ENCODE measurements at regions not wholly inside any gene's neighbourhood (a gene's known extent, or its start where the extent isn't known, plus 50 kb on each side); places are given as distances from the start of the nearest gene placed in this dataset.

- TF ChIP-seq CTCF (IDR thresholded peaks at IDR 0.05; ENCODE audit: insufficient read depth, low read depth, low read length, missing control alignments) = no peak
- DNase-seq (ENCODE audit: low read depth) = no peak
- H3K4me3 ChIP-seq (ENCODE audit: low read depth, low read length) = no peak overlapping the region
Observed at GRCh38 chr12:86837246-86837645, 581.1 kb upstream of the MGAT4C start.

- DNase-seq (ENCODE audit: low read depth) = no peak
- no peak overlapping the region for H3K4me3 ChIP-seq (ENCODE audit: low read depth, low read length)
- no peak for TF ChIP-seq CTCF (IDR thresholded peaks at IDR 0.05; ENCODE audit: insufficient read depth, low read depth, low read length, missing control alignments)
Observed at GRCh38 chr12:86834217-86834616, 578.0 kb upstream of the MGAT4C start.

- no peak for DNase-seq (ENCODE audit: low read depth)
- H3K4me3 ChIP-seq (ENCODE audit: low read depth, low read length) = no peak overlapping the region
- TF ChIP-seq CTCF (IDR thresholded peaks at IDR 0.05; ENCODE audit: insufficient read depth, low read depth, low read length, missing control alignments) = no peak
Observed at GRCh38 chr12:86827409-86827808, 571.2 kb upstream of the MGAT4C start.

GRCh38 chr12:86826051-86826450, 569.9 kb upstream of the MGAT4C start:
- TF ChIP-seq CTCF (IDR thresholded peaks at IDR 0.05; ENCODE audit: insufficient read depth, low read depth, low read length, missing control alignments) = no peak
- DNase-seq (ENCODE audit: low read depth) = no peak
- H3K4me3 ChIP-seq (ENCODE audit: low read depth, low read length) = no peak overlapping the region

GRCh38 chr12:86801439-86801838, 545.2 kb upstream of the MGAT4C start:
- no peak for DNase-seq (ENCODE audit: low read depth)
- H3K4me3 ChIP-seq (ENCODE audit: low read depth, low read length) = no peak overlapping the region
- TF ChIP-seq CTCF (IDR thresholded peaks at IDR 0.05; ENCODE audit: insufficient read depth, low read depth, low read length, missing control alignments) = no peak

- TF ChIP-seq CTCF (IDR thresholded peaks at IDR 0.05; ENCODE audit: insufficient read depth, low read depth, low read length, missing control alignments) = no peak
- no peak for DNase-seq (ENCODE audit: low read depth)
- H3K4me3 ChIP-seq (ENCODE audit: low read depth, low read length) = no peak overlapping the region
Observed at GRCh38 chr12:86799616-86800015, 543.4 kb upstream of the MGAT4C start.

- no peak for TF ChIP-seq CTCF (IDR thresholded peaks at IDR 0.05; ENCODE audit: insufficient read depth, low read depth, low read length, missing control alignments)
- no peak overlapping the region for H3K4me3 ChIP-seq (ENCODE audit: low read depth, low read length)
- no peak for DNase-seq (ENCODE audit: low read depth)
Observed at GRCh38 chr12:86796550-86796949, 540.4 kb upstream of the MGAT4C start.

Measured in GM12865 (cell line).